NT2/D1 (cell line): ENCODE measurements at regions not wholly inside any gene's neighbourhood (a gene's known extent, or its start where the extent isn't known, plus 50 kb on each side); places are given as distances from the start of the nearest gene placed in this dataset.

Source experiments
- DNase-seq: peaks from one replicate; pipeline ENCODE4 v3.0.0-alpha.2; 2011; ENCODE audit warnings: low read depth, low spot score
- H3K27me3 ChIP-seq: 2 replicates; pipeline ENCODE4 v1.6.0; 2011; ENCODE audit warnings: mild to moderate bottlenecking; ENCODE audit not compliant: insufficient read length, insufficient read depth
- H3K36me3 ChIP-seq: 2 replicates; pipeline ENCODE4 v1.6.1; 2011; ENCODE audit warnings: mild to moderate bottlenecking, low read length, mixed read lengths; ENCODE audit not compliant: insufficient read depth, insufficient read length
- H3K4me1 ChIP-seq: 2 replicates; pipeline ENCODE4 v1.5.1; 2011; ENCODE audit not compliant: insufficient read depth, insufficient read length
- H3K4me3 ChIP-seq: 2 replicates; pipeline ENCODE4 v1.5.1; 2011; ENCODE audit warnings: low read depth; ENCODE audit not compliant: insufficient read length
- H3K9ac ChIP-seq: 2 replicates; pipeline ENCODE4 v1.6.0; 2011; ENCODE audit warnings: low read depth; ENCODE audit not compliant: insufficient read length
- H3K9me3 ChIP-seq: 2 replicates; pipeline ENCODE4 v1.5.1; 2011; ENCODE audit warnings: mild to moderate bottlenecking, low read length; ENCODE audit not compliant: insufficient read depth
- SUZ12 ChIP-seq: IDR thresholded peaks from 2 replicates; pipeline ENCODE4 v1.6.1; 2011; ENCODE audit not compliant: insufficient read length, insufficient read depth; ENCODE audit errors: extremely low read depth
- YY1 ChIP-seq: IDR thresholded peaks from 2 replicates; pipeline ENCODE4 v1.6.1; 2011; ENCODE audit not compliant: insufficient read length, insufficient read depth
- ZNF274 ChIP-seq: IDR thresholded peaks from 2 replicates; pipeline ENCODE4 v1.6.1; 2011; ENCODE audit warnings: mild to moderate bottlenecking, low read depth, low read length

DNA sequence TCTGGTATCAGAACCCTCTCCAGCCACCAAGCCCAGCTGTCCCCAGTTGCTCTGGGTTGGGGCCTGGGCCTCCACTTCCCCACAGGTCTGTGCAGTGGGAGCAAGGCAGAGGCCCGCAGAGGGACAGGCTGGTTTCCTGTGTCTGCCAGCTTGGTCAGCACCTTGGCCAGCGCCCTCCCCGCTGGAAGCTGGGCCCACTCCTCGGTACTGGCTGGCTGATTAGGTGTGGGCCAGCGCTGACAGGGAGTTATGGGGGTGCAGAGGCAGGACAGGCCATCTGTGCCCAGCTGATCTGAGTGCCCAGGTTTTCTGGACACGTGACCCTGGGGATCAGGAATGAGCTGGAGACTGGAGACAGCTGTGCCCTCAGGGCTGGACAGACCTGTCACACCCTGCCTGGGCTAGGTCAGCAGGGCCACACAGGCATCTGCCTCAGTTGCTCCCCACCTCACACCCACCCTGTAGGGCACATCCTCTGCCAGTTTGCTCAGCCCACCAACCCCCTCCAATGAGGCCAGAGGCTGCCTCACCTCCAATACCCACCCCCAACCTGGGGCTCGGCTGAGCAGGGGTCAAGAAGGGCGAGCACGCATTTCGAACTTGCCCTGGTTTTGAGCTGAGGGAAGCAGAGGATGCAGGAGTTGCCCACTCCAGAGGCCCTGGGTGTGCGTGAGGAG lies 175.3 kb downstream of the IGLL1 start:
- Histone ChIP-seq H3K9ac (no peak overlapping the region), H3K27me3 (no peaks in the 10 kb centered on the region), H3K4me3 (no peak overlapping the region), H3K36me3 (peaks cover 3% of the 10 kb centered on the region), H3K9me3 (no peaks in the 10 kb centered on the region), H3K4me1 (peaks cover 18% of the 10 kb centered on the region)
- TF ChIP-seq ZNF274 (no peak), YY1 (no peak), SUZ12 (no peak)
- peak; percentile 20 for DNase-seq

DNA sequence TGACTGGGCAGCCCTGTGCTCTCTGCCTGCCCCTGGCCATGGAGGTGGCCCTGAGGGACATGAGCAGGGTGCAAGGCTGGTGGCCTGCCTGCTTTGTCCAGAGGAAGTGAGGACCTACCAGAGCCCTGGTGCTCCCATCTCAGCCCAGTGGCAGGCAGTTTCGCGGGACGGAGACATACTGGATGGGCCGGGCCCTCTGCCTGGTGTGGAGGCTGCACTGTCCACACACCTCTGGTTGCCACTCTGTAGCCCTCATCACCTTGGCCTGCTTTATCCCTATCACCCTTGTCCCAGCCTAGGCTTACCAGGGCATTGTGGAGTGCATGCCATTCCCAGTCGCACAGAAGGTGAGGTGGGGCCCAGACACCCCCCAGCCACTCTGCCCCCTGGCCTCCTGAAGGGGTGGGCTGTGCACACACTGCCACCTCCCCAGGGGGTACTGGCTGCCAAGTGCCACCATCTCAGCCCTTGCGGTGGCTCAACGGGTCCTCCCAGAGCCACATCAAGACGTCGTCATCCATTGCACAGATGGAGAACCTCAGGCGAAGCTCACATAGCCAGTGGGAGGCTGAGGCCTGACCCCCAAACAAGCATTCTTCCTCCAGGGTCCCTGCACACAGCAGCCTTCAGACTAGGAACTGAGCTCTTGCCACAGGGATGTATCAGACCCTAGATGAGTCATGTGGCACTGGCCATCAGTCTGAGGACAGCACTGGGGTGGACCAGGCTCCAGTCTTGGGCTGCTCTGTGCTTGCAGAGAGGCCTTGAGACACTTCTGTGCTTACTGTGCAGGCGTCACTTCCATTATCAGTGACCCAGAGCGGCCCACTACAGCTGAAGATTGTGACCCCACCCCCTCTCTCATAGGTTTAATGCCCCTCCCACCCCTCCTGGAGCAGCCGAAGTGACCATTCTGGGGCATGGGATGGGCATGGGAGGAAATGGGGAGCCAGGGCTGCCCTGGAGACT lies 176.1 kb downstream of the IGLL1 start:
- Histone ChIP-seq H3K9ac (no peak overlapping the region), H3K4me3 (no peak overlapping the region), H3K27me3 (no peaks in the 10 kb centered on the region), H3K9me3 (no peaks in the 10 kb centered on the region), H3K36me3 (peaks cover 7% of the 10 kb centered on the region), H3K4me1 (peaks cover 18% of the 10 kb centered on the region)
- DNase-seq: no peak
- TF ChIP-seq SUZ12: no peak
- TF ChIP-seq YY1: no peak
- TF ChIP-seq ZNF274: no peak

DNA sequence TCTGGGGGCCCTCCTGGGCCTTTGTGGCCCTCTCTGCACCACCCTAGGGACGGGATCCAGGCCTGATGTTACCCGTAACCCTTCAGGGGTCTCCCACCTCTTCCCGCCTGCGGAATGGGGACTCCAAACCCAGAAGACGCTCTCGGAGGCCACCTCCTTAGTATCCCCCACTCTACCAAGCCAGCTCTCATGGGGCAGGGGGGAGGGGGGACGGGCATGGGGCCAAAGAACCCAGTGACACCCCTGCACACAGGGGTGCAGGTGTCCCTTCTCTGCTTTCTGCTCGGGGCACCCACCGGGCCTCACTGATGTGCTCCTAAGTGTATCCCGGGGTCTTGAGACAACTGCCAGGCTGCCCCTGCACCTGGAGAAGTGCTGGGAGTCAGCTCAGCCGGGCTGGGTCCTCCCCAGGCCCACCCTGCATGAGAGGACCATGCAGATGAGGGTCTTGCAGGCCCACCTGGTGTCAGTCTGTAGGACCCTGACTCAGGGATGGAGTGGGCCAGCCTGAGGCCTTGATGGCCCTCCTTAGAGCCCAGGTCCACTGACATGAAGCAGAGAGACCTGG lies 176.9 kb downstream of the IGLL1 start:
- no peaks in the 10 kb centered on the region for H3K27me3 ChIP-seq
- H3K4me3 ChIP-seq: peak overlapping the region; percentile 8
- H3K4me1 ChIP-seq: peaks cover 18% of the 10 kb centered on the region
- H3K9ac ChIP-seq: peak overlapping the region; percentile 72
- H3K36me3 ChIP-seq: peaks cover 9% of the 10 kb centered on the region
- DNase-seq: no peak
- TF ChIP-seq YY1: no peak
- no peak for TF ChIP-seq ZNF274
- H3K9me3 ChIP-seq: no peaks in the 10 kb centered on the region

DNA sequence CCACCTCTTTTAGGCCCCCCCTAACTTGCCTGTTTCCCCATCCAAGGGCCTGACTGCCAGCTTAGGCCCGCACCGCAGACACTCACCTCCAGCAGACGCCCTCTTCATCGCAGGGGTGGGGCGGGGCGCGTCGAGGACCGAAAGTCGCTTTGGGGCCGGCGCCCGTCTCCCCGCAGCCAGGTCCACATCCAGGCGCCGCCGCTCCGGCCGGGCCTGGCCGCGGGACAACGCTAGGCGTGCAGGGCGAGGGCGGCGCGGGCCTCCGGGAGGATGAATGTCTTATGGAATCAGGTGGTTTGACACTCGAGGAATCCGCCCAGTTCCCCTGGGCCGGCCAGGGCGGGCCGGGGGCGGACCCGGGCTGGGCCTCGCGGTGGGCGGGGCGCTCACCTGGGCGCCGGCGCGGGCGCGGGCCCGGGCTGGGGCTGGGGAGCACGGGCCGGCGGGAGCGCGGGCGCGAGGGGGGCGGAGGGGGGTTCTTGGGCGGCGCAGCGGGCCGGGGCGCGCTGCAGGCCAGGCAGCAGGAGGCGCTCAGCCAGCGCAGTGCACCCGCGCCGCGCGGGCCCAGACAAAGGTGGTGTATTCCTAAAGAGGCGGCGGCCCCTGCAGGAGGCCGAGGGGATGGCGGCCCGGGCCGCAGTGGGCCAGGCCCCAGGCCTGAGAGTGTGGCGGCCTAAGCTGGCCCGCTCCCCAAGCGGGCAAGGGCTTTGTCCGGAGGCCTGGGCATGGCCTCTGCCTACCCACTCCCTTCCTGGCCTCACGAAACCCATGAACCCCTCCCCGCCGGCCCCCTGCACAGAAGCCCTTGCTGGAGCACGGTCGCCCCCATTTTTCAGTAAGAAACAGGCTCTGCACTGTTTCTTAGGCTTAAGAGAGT lies 177.6 kb downstream of the IGLL1 start:
- TF ChIP-seq YY1: no peak
- no peak for TF ChIP-seq ZNF274
- TF ChIP-seq SUZ12: no peak
- Histone ChIP-seq H3K4me3 (peak overlapping the region; percentile 49), H3K9me3 (no peaks in the 10 kb centered on the region), H3K9ac (peak overlapping the region; percentile 72), H3K4me1 (peaks cover 18% of the 10 kb centered on the region), H3K27me3 (no peaks in the 10 kb centered on the region), H3K36me3 (peaks cover 16% of the 10 kb centered on the region)
- peak; percentile 48 for DNase-seq

DNA sequence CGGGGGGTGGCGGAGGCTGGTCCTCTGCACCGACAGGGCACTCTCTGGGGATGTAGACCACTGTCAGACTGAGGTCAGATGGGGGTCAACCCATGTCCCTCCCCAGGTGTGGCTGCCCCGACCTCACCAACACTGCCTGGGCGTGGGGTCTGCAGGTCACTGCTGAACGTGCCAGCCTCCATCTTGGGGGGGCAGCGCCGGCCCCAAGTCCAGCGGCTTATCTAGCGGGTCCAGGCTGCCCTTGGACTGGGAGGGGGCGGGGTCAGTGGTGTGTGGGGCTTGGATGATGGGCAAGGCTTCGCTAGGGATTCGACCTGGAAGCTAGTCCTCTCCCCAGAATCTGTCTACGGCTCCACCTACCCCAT lies 178.2 kb downstream of the IGLL1 start:
- no peak for TF ChIP-seq SUZ12
- TF ChIP-seq YY1: no peak
- TF ChIP-seq ZNF274: no peak
- peaks cover 18% of the 10 kb centered on the region for H3K4me1 ChIP-seq
- no peak for DNase-seq
- H3K9me3 ChIP-seq: no peaks in the 10 kb centered on the region
- H3K36me3 ChIP-seq: peaks cover 20% of the 10 kb centered on the region
- H3K9ac ChIP-seq: peak overlapping the region; percentile 67
- H3K4me3 ChIP-seq: peak overlapping the region; percentile 49
- no peaks in the 10 kb centered on the region for H3K27me3 ChIP-seq

DNA sequence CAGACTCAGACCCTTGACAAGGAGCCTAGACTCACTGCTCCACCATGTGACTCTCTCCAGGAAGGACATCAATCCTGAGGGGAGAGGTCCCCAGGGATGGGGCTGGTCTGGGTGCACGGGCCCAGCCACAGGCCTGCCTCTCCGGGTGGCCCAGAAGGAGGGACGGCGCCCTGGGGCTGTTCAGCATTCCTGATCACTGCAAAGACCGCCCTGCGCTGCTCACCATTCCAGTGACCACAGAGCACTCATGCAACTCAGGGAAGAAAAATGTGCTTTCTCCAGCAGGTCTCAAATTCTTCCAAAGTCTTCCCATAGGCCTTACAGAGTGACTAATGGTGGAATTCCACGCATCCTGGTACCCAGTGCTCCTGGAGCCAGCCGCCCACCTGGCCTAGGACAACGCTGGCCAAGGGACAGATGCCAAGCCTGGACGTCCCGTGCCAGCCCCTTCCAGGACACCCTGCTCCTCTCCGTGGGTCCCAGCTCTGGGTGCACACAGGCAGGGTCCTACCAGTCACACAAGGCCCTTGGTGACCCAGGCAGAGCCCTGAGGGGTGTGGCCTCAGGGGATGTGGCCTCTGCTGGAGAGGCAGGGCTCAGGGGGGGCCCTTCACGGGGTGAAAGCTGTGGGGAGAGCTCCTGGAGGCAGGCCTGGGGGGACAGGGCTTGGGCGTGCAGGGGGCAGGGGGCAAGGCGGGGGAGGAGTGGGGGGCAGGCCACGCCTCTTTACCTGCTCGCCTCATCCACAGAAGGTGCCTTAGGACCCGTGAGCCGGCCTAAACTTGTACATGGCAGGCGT lies 178.8 kb downstream of the IGLL1 start:
- peaks cover 18% of the 10 kb centered on the region for H3K4me1 ChIP-seq
- no peak for DNase-seq

More for the DNA sequence above, 178.8 kb downstream of the IGLL1 start:
- TF ChIP-seq YY1 (no peak), ZNF274 (no peak), SUZ12 (no peak)
- Histone ChIP-seq H3K27me3 (no peaks in the 10 kb centered on the region), H3K36me3 (peaks cover 20% of the 10 kb centered on the region), H3K9me3 (no peaks in the 10 kb centered on the region), H3K9ac (peak overlapping the region; percentile 67), H3K4me3 (no peak overlapping the region)
